ENCODE measurements at regions not wholly inside any gene's neighbourhood (a gene's known extent, or its start where the extent isn't known, plus 50 kb on each side); places are given as distances from the start of the nearest gene placed in this dataset.

DNA sequence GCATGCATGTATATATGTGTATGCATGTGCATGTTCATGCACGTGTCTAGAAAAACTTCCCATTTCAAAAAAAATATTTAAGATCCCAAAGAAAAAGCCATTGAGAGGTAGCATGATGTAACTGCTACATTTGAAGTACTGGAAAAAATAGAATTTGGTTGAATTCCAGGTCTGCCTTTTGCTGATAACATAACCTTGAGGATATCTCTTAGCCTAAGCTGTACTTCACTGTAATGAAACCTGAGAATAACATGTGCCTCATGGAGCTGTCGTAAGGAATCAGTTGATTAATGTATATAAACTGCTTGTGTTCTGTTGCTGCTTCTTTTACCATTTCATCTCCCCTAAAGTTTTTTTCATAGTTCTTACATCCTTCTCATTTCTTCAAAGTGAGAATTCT, 351.8 kb downstream of the GRIA2 start:
- TF ChIP-seq, protein P1, sequence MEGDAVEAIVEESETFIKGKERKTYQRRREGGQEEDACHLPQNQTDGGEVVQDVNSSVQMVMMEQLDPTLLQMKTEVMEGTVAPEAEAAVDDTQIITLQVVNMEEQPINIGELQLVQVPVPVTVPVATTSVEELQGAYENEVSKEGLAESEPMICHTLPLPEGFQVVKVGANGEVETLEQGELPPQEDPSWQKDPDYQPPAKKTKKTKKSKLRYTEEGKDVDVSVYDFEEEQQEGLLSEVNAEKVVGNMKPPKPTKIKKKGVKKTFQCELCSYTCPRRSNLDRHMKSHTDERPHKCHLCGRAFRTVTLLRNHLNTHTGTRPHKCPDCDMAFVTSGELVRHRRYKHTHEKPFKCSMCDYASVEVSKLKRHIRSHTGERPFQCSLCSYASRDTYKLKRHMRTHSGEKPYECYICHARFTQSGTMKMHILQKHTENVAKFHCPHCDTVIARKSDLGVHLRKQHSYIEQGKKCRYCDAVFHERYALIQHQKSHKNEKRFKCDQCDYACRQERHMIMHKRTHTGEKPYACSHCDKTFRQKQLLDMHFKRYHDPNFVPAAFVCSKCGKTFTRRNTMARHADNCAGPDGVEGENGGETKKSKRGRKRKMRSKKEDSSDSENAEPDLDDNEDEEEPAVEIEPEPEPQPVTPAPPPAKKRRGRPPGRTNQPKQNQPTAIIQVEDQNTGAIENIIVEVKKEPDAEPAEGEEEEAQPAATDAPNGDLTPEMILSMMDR (IDR thresholded peaks at IDR 0.05), result no peak
- no peak for TF ChIP-seq POLR2A (IDR thresholded peaks at IDR 0.05)
